Naive B cell (primary cell): ENCODE measurements at regions not wholly inside any gene's neighbourhood (a gene's known extent, or its start where the extent isn't known, plus 50 kb on each side); places are given as distances from the start of the nearest gene placed in this dataset.
A peak's percentile ranks its signal among the peaks of the same experiment; 100 is the strongest.

Experiments
- ATAC-seq, 2 donors: fragments of 150-1000 bp; cut with Tn5 transposase; 2 replicates each; pipeline ENCODE4 v1.10.0; 2021; ENCODE audit warnings: low read depth in 2 of 2, mild to moderate bottlenecking in 2 of 2, moderate library complexity in 2 of 2
- DNase-seq: peaks from one replicate; pipeline ENCODE4 v3.0.0; 2022
- H3K27ac Mint-ChIP-seq, 6 donors: one replicate each; pipeline ENCODE4 v1.8.0; 2020 to 2022; ENCODE audit warnings: mild to moderate bottlenecking in 6 of 6, mixed read lengths in 6 of 6, moderate library complexity in 5 of 6, inconsistent platforms in 2 of 6
- H3K27me3 Mint-ChIP-seq, 3 donors: one replicate each; pipeline ENCODE4 v1.8.0; 2021 to 2022; ENCODE audit warnings: mixed read lengths in 3 of 3, mild to moderate bottlenecking in 1 of 3
- H3K36me3 Mint-ChIP-seq, 2 donors: one replicate each; pipeline ENCODE4 v1.8.0; 2020 to 2022; ENCODE audit warnings: mixed read lengths in 2 of 2, inconsistent platforms in 1 of 2, mild to moderate bottlenecking in 1 of 2
- H3K4me1 Mint-ChIP-seq, 3 donors: one replicate each; pipeline ENCODE4 v1.8.0; 2020 to 2022; ENCODE audit warnings: mixed read lengths in 3 of 3, inconsistent platforms in 1 of 3, mild to moderate bottlenecking in 1 of 3, moderate library complexity in 1 of 3
- H3K4me3 Mint-ChIP-seq, 8 donors: one replicate each; pipeline ENCODE4 v1.8.0; 2020 to 2022; ENCODE audit warnings: mild to moderate bottlenecking in 8 of 8, mixed read lengths in 8 of 8, moderate library complexity in 8 of 8, inconsistent platforms in 2 of 8
- H3K9me3 Mint-ChIP-seq, 7 donors: one replicate each; pipeline ENCODE4 v1.8.0; 2020 to 2022; ENCODE audit warnings: mixed read lengths in 7 of 7, mild to moderate bottlenecking in 5 of 7, inconsistent platforms in 2 of 7, moderate library complexity in 1 of 7

DNA sequence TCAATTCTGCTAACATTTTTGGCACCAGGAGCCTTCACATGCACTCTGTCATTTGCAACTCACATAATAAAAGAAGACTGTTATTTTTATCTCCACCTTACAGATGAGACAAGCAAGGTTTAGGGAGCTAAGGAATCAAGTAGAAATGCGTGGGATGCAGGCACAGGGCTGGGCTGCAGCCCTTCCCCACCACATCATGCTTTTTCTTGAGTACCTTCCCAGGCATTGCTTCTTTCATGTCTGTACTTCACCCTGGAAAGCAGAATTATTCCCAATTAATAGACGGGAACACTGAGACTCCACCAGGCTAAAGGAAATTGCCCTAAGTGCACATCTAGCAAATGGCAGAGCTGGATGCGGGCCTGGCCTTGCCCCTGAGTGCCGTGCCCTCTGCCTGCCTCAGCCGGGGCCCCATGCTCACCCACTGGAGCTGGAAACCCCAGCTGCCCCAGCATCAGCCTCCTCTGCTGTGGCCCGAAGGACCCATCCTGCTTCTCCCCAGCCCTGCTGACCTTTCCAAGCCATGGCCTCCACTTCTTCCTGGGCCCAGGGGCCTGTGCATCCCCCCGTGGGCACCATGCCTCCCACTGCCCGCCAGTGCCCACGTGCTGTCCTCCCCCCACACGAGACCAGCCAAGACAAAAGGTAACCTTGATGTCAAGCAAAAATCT, 257.5 kb downstream of the TOMM20 start:
- H3K9me3 Mint-ChIP-seq: no peaks in the 10 kb centered on the region
- no peak for ATAC-seq
- no peak for DNase-seq
- H3K36me3 Mint-ChIP-seq: no peaks in the 10 kb centered on the region
- no peak overlapping the region for H3K4me3 Mint-ChIP-seq
- H3K27ac Mint-ChIP-seq: peak overlapping the region in 2 of 6 donors; percentile 41 to 50
- H3K4me1 Mint-ChIP-seq: peaks cover 0 to 9% (median 3%) of the 10 kb centered on the region in 3 donors
- H3K27me3 Mint-ChIP-seq: peaks cover 0 to 6% (median 0%) of the 10 kb centered on the region in 3 donors

DNA sequence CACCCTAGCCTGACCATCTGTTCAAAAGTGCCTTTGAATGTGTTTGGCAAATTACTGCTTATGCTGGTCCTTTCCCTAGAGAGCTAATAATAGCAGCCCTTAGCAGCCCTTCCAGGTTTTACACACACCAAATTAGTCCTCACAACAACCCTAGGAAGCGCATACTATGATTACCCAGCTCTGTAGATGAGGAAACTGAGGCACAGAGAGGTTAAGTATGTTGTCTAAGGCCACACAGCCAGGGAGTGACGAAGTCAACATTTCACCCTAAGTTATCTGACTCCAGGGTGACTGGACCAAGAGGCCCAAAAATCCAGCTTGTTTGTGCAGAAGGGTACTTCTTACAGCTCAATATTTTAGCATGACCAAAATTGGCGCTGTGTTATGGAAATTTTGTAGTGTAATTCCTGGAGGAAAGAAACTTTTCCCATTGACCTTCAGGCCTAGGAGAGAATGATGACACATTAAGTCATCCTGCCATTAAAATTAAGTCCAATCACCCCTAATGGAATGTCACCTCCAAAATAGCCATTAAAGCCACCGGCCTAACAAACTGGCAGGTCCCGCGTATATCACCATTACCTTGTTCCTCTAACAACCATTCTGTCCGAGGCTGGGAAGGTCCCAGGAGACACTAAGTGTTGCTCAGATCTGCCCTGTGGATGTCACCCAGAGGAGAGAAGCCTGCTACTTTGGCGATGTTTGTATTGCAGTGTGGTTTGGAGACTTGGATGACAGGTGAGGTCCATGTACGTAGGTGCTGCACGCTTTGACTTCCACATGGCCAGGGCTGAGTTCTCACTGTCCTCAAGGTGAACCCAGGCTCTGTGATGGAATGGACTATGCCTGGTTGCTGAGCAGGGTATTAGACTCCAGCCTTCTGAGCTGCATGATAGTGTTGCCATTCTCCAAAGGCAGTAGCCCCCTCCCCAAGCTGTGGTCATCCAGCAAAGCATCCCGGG, 258.3 kb downstream of the TOMM20 start:
- peaks cover 0 to 8% (median 2%) of the 10 kb centered on the region in 3 donors for H3K4me1 Mint-ChIP-seq
- no peaks in the 10 kb centered on the region for H3K9me3 Mint-ChIP-seq
- peak overlapping the region in 1 of 6 donors; percentile 26 for H3K27ac Mint-ChIP-seq
- H3K4me3 Mint-ChIP-seq: no peak overlapping the region
- DNase-seq: no peak
- no peak for ATAC-seq
- H3K36me3 Mint-ChIP-seq: no peaks in the 10 kb centered on the region
- H3K27me3 Mint-ChIP-seq: peaks cover 0 to 5% (median 0%) of the 10 kb centered on the region in 3 donors

DNA sequence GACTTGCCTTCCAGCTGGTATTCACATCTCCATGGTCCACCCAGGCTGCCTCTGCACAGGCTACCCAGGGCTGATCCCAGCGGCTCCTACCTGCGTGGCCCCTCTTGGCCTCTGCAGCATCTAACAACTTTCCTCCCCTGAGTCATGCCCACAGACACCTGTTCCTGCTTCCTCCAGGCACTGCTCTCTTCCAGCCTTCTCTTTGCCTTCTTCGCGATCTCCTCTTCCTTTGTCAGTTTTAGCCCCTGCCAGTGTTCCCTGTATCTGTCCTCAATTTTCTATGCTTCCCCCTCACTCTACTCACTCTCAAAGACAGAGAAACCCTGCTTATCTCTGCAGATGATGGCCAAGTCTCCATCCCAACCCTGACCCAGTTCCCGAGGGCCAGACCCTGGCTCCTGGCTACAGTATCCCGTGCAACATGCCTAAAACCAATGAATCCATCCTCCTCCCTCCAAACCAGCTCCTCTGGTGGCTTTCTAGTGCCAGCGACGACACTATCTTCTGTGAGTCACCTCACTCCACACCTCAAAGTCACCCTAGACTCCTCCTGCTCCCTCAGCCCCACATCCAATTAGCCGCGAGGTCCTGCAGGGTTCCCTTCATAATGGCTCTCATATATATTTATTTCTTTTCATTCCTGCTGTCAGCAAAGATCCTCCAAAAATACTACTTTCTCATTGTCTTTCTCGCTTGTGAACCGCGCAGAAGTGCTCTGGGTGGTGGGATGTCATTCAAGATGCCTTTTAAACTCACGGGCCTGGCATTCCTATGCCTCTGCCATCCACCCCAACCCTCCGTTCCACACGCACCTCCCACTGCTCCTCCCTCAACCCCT, 259.2 kb downstream of the TOMM20 start:
- no peak for DNase-seq
- no peak for ATAC-seq
- H3K9me3 Mint-ChIP-seq: no peaks in the 10 kb centered on the region
- peaks cover 0 to 8% (median 0%) of the 10 kb centered on the region in 3 donors for H3K4me1 Mint-ChIP-seq
- H3K36me3 Mint-ChIP-seq: no peaks in the 10 kb centered on the region
- H3K4me3 Mint-ChIP-seq: peak overlapping the region in 1 of 8 donors; percentile 6
- peak overlapping the region in 1 of 6 donors; percentile 26 for H3K27ac Mint-ChIP-seq
- no peaks in the 10 kb centered on the region for H3K27me3 Mint-ChIP-seq

DNA sequence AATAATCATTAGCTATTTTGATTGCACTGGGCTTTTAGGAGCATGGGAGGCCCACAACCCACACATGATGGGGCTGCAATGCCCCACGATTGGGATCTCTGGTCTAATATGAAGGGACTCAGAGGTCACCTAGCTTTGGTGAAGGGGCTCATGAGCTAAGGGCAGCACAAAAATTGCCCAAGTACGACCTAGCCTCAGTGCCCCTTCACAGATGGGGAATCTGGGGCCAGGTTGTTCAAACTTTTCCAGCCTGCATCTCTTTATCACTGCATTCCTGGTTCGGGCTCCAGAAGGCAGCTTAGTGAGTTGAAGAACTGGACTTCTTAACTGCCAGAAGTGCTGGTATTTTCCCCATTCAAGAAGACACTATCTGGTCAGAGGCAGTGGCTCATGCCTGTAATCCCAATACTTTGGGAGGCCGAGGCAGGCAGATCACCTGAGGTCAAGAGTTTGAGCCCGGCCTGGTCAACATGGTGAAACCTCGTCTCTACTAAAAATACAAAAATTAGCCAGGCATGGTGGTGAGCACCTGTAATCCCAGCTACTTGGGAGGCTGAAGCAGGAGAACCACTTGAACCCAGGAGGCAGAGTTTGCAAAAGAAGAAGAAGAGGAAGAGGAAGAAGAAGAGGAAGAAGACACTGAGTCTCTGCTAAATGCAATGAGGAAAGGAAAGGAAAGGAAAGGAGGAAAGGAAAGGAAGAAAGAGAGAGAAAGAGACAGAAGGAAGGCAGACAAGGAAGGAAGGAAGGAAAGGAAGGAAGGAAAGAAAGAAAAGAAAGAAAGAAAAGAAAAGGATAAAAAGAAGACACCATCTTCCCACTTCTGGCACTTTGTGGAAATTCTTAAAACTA, 258.5 kb upstream of the IRF2BP2 start:
- Mint-ChIP-seq H3K9me3 (no peaks in the 10 kb centered on the region), H3K4me1 (peaks cover 0 to 8% (median 0%) of the 10 kb centered on the region in 3 donors), H3K36me3 (no peaks in the 10 kb centered on the region), H3K4me3 (no peak overlapping the region), H3K27me3 (peaks cover 0 to 2% (median 0%) of the 10 kb centered on the region in 3 donors), H3K27ac (peak overlapping the region in 1 of 6 donors; percentile 26)
- DNase-seq (no peak), ATAC-seq (no peak)

DNA sequence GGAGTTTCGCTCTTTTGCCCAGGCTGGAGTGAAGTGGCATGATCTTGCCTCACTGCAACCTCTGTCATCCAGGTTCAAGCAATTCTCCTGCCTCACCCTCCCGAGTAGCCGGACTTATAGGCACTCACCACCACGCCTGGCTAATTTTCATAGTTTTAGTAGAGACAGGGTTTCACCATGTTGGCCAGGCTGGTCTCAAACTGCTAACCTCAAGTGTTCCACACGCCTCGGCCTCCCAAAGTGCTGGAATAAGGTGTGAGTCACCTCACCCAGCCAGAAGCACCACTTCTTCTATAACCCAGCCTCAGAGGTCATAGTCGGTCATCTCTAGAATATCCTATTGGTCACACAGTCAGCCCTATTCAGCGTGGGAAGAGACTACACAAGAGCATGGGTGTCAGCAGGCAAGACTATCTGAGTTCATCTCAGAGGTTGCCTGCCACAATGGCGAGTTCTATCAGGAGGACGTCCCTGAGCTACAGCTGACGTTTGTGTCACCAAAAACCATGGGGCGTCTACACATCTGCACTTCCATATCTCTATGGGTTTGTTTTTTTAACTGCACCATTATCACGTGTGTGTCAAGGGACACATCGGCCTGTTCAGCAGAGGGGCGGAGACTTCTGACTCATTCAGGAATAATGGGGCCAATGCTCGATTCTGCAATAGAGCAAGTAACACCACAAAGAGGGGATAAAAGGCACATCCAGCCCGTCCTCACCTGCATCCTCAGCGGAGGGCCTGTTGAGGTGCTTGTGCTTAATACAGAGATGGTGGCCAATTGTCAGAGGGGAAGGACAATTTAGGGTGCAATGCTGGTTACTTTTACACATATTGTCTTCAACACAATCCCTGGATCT, 256.3 kb upstream of the IRF2BP2 start:
- Mint-ChIP-seq H3K27ac (no peak overlapping the region), H3K36me3 (no peaks in the 10 kb centered on the region), H3K27me3 (peaks cover 3 to 14% (median 6%) of the 10 kb centered on the region in 3 donors), H3K9me3 (peaks cover 0 to 5% (median 0%) of the 10 kb centered on the region in 7 donors), H3K4me3 (peak overlapping the region in 1 of 8 donors; percentile 64), H3K4me1 (peaks cover 6 to 8% (median 8%) of the 10 kb centered on the region in 3 donors)
- DNase-seq (no peak), ATAC-seq (no peak)

DNA sequence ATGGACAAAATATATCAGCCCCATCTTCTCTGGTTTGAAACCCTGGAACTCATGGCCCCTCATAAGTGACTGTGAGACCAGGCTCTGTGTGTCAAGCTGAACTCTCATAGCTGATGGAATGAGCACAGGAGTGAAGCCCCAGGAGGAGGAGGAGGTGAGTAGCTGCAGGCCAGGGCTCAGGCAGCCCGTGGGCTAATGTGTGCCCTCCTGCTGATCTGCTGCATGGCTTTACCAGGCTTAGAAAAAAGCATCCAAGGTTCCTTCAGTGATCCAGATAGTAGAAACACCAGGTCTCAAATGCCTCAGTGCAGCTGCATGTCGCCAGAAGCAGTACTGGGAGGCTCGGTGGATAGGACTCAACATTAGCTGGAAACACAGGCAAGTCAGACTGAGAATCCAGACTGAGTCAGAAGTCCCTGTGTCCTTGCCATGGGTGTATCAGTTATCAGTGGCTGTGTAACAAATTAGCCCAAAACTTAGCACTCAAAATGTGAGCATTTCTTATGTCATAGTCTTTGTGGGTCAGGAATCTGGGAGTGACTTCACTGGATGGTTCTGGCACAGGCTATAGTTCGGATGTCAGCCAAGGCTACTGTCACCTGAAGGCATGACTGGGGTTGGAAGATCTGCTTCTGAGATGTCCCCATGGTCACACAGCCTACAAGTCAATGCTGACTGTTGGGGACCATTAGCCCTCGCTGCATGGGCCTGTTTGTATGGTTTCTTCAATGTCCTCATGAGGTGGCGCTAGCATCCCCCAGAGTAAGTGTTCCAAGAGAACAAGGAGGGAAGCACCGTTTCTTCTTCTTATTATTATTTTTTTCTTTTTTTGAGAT, 255.4 kb upstream of the IRF2BP2 start:
- DNase-seq: no peak
- peaks cover 0 to 5% (median 0%) of the 10 kb centered on the region in 7 donors for H3K9me3 Mint-ChIP-seq
- H3K4me3 Mint-ChIP-seq: no peak overlapping the region
- H3K36me3 Mint-ChIP-seq: no peaks in the 10 kb centered on the region
- peak overlapping the region in 1 of 6 donors; percentile 78 for H3K27ac Mint-ChIP-seq
- H3K4me1 Mint-ChIP-seq: peaks cover 6 to 8% (median 8%) of the 10 kb centered on the region in 3 donors
- H3K27me3 Mint-ChIP-seq: peaks cover 3 to 14% (median 6%) of the 10 kb centered on the region in 3 donors
- no peak for ATAC-seq

DNA sequence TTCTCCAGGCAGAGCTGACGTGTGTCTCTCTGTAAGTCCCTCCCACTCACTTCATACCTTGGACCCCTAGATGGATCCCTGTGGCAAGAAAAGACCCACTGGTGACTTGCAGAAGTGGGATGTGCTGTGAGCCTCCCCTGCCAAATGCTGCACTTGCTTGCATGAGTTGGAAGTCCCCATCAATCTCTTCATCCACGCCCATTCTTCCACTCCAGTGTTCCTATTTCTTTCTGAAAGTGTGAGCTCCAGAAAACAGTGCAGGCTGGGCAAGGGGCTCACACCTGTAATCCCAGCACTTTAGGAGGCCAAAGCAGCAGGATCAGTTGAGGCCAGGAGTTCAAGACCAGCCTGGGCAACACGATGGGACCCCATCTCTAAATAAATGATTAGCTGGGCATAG, 254.1 kb upstream of the IRF2BP2 start:
- no peak overlapping the region for H3K4me3 Mint-ChIP-seq
- no peak for DNase-seq
- no peak for ATAC-seq
- peaks cover 6 to 8% (median 8%) of the 10 kb centered on the region in 3 donors for H3K4me1 Mint-ChIP-seq
- peaks cover 3 to 14% (median 6%) of the 10 kb centered on the region in 3 donors for H3K27me3 Mint-ChIP-seq
- peaks cover 0 to 5% of the 10 kb centered on the region in 2 donors for H3K36me3 Mint-ChIP-seq
- peak overlapping the region in 1 of 6 donors; percentile 65 for H3K27ac Mint-ChIP-seq
- H3K9me3 Mint-ChIP-seq: peaks cover 0 to 5% (median 0%) of the 10 kb centered on the region in 7 donors

DNA sequence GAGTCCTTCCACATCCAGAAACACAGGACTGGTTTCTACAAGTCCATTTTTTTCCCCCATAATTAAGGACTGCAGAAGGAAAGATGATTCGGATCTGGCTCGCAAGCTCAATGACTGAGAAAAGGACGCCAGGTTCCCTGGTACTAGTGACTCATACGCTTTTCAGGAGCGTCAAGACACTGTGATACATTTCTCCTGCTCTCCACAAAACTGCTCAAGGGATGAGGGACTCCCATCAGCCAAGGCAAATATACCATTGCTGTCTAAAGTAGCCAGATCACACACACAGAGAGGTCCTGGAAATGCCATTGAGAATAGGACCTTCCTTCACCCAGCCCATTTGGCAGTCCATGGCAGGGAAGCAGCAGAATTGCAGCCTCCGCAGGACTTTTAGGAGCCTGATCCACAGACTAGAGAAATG, 253.6 kb upstream of the IRF2BP2 start:
- DNase-seq (no peak), ATAC-seq (no peak)
- no peak overlapping the region for H3K4me3 Mint-ChIP-seq
- H3K36me3 Mint-ChIP-seq: peaks cover 0 to 5% of the 10 kb centered on the region in 2 donors
- peaks cover 3 to 14% (median 6%) of the 10 kb centered on the region in 3 donors for H3K27me3 Mint-ChIP-seq
- H3K9me3 Mint-ChIP-seq: peaks cover 0 to 5% (median 0%) of the 10 kb centered on the region in 7 donors
- H3K4me1 Mint-ChIP-seq: peaks cover 4 to 8% (median 6%) of the 10 kb centered on the region in 3 donors
- H3K27ac Mint-ChIP-seq: no peak overlapping the region

DNA sequence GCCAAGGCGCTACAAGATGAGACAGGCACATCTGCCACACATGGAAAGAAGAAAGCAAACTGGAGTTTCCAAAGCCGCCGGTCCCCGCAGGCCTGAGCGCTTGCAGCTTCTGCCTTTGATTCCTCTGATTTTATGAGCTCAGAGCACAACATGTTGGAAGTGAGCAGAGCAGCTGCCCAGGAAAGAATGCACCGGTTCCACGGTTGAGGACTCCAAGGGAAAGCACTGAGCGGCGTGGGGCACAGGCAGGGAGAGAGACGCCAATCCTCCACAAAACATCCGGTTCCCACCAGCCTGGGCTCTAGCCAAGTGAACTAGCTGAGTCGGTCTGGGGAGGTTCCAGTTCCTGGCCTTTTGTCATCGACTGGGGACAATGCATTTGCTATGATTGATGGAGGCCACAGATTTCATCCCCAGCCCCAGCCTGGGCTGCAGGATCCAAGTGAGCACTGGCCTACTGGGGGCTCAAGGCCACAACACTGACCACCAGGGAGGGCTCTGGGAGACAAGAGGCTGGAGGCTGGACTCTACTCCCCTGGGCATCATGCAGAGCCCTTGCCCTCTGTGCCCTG, 253.1 kb upstream of the IRF2BP2 start:
- Mint-ChIP-seq H3K27me3 (peaks cover 3 to 14% (median 6%) of the 10 kb centered on the region in 3 donors), H3K27ac (no peak overlapping the region), H3K36me3 (peaks cover 0 to 5% of the 10 kb centered on the region in 2 donors), H3K4me3 (no peak overlapping the region), H3K9me3 (peaks cover 0 to 5% (median 0%) of the 10 kb centered on the region in 7 donors), H3K4me1 (peaks cover 4 to 8% (median 6%) of the 10 kb centered on the region in 3 donors)
- DNase-seq (no peak), ATAC-seq (no peak)

DNA sequence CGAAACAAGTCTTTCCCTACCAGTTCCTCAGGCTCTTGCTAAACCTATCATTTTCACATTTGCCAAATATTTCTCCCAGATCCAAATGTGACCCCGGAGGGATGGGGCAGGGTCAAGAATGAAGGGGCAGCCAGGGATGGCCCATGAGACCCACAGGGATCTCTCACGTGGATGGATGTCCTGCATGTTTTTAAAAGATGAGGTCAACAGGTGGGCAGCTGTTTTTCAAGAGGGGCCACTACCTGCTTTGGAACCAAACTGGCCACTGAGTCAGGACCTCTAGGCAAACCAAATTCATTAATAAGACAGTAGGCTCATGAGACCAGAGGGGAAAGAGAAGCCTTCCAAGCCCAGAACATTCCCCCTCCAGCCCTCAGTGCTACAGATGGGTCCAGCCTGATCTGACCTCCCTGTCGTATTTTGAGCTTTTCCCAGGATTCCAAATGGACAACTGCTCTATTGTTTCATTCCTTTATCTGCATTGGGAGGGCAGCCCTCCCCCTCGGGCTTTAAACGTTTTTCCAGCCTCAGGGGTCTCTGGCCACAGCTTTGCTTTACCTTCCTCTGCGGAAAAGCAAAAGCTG, 252.5 kb upstream of the IRF2BP2 start:
- DNase-seq (no peak), ATAC-seq (no peak)
- peaks cover 0 to 5% of the 10 kb centered on the region in 2 donors for H3K36me3 Mint-ChIP-seq
- no peak overlapping the region for H3K27ac Mint-ChIP-seq
- H3K9me3 Mint-ChIP-seq: peaks cover 0 to 5% (median 0%) of the 10 kb centered on the region in 7 donors
- H3K4me3 Mint-ChIP-seq: peak overlapping the region in 1 of 8 donors; percentile 52
- peaks cover 4 to 8% (median 6%) of the 10 kb centered on the region in 3 donors for H3K4me1 Mint-ChIP-seq
- peaks cover 3 to 14% (median 6%) of the 10 kb centered on the region in 3 donors for H3K27me3 Mint-ChIP-seq
